A549 (cell line): ENCODE measurements at regions not wholly inside any gene's neighbourhood (a gene's known extent, or its start where the extent isn't known, plus 50 kb on each side); places are given as distances from the start of the nearest gene placed in this dataset.
"Not testable (repeated sequence)": the region's sequence is repeated elsewhere in the genome, so short reads cannot be mapped to it uniquely, and the experiment has no call there.

Source experiments
- ATAC-seq, 2 experiments: fragments of 200-7000 bp in 1 of 2; fragments of >200 bp in 1 of 2; cut with Nextera tagmentation in 1 of 2; cut with Tn5 transposase in 1 of 2; 3 replicates each; pipeline versions ENCODE4 v1.8.0 to v1.9.1; 2018 to 2020; ENCODE audit warnings: mild to moderate bottlenecking in 1 of 2, moderate library complexity in 1 of 2
- CTCF ChIA-PET: fragments of 300-600 bp; sonication (Branson Sonifier 250); formaldehyde crosslinking; extraction: SDS; loops from one replicate; lab custom pipeline; 2021; ENCODE audit warnings: antibody characterized with exemption, inconsistent platforms; lab: Yijun Ruan, JAX
- POLR2A ChIA-PET: fragments of 350-600 bp; formaldehyde crosslinking; extraction: SDS; loops from one replicate; lab custom pipeline; 2021; ENCODE audit warnings: antibody characterized with exemption, inconsistent platforms; lab: Yijun Ruan, JAX
- DNase-seq, 2 experiments: peaks; one replicate each; pipeline versions ENCODE4 v3.0.0 to v3.0.0-alpha.2; 2011 to 2016; ENCODE audit warnings: low read depth in 1 of 2, low spot score in 1 of 2
- FAIRE-seq: peaks from 2 replicates; lab custom pipeline; 2011; peaks lifted over from hg19 to GRCh38; lab: Jason Lieb, UNC
- H3K27ac ChIP-seq, 2 experiments: fragments of >200 bp; sonication (Bioruptor Twin); formaldehyde crosslinking; 3 replicates each; pipeline ENCODE4 v1.5.1; 2016 to 2017
- H3K4me1 ChIP-seq: fragments of >200 bp; sonication (Bioruptor Twin); formaldehyde crosslinking; 3 replicates; pipeline ENCODE4 v1.6.1; 2016
- H3K4me2 ChIP-seq: fragments of >200 bp; sonication (Bioruptor Twin); formaldehyde crosslinking; 3 replicates; pipeline ENCODE4 v1.6.1; 2016
- H3K4me3 ChIP-seq: fragments of >200 bp; sonication (Bioruptor Twin); formaldehyde crosslinking; 3 replicates; pipeline ENCODE4 v1.5.1; 2016
- H3K9me3 ChIP-seq: fragments of >200 bp; sonication (Bioruptor Twin); formaldehyde crosslinking; 3 replicates; pipeline ENCODE4 v1.6.1; 2016
- CBX2 ChIP-seq: fragments of 200-600 bp; sonication (generic); IDR thresholded peaks from 2 replicates; pipeline ENCODE4 v1.6.1; 2016; ENCODE audit warnings: low read depth, mild to moderate bottlenecking, borderline replicate concordance
- CBX8 ChIP-seq: fragments of 200-600 bp; sonication (generic); IDR thresholded peaks from 2 replicates; pipeline ENCODE4 v1.6.1; 2016
- CHD2 ChIP-seq: fragments of 150-350 bp; IDR thresholded peaks from 2 replicates; pipeline ENCODE4 v1.6.1; 2014; ENCODE audit warnings: low read length; ENCODE audit not compliant: partially characterized antibody
- EHMT2 ChIP-seq: fragments of 200-600 bp; sonication (generic); IDR thresholded peaks from 2 replicates; pipeline ENCODE4 v1.6.1; 2016; ENCODE audit warnings: antibody characterized with exemption, low read depth, mild to moderate bottlenecking, moderate library complexity
- ELK1 ChIP-seq: fragments of 150-350 bp; IDR thresholded peaks from 2 replicates; pipeline ENCODE4 v1.6.1; 2014; ENCODE audit warnings: low read depth, mild to moderate bottlenecking, low read length
- EP300 ChIP-seq, 2 experiments: fragments of >200 bp; sonication (Bioruptor Twin); formaldehyde crosslinking; IDR thresholded peaks; 2 replicates in 1 of 2; 3 replicates in 1 of 2; pipeline ENCODE4 v1.6.1; 2016 to 2017
- FOSL2 ChIP-seq, 2 experiments: fragments of 450-650 bp in 1 of 2; fragments of >200 bp in 1 of 2; sonication (Bioruptor Twin) in 1 of 2; formaldehyde crosslinking; IDR thresholded peaks; 2 replicates each; pipeline versions ENCODE4 v1.5.0 to v1.6.1; 2016 to 2020; ENCODE audit warnings: mild to moderate bottlenecking in 1 of 2, moderate library complexity in 1 of 2
- FOXS1 ChIP-seq: fragments of 250-450 bp; sonication (Bioruptor Pico); IDR thresholded peaks from 2 replicates; pipeline ENCODE4 v1.5.0; 2020; ENCODE audit warnings: mild to moderate bottlenecking, moderate library complexity
- GATA3 ChIP-seq: IDR thresholded peaks from 2 replicates; pipeline ENCODE4 v1.6.1; 2012; ENCODE audit warnings: borderline replicate concordance
- HDAC2 ChIP-seq: fragments of 200-600 bp; sonication (generic); IDR thresholded peaks from 2 replicates; pipeline ENCODE4 v1.6.1; 2016
- HES2 ChIP-seq: fragments of >200 bp; sonication (Bioruptor Twin); formaldehyde crosslinking; IDR thresholded peaks from 2 replicates; pipeline ENCODE4 v1.6.1; 2016
- HEYL ChIP-seq: fragments of 250-450 bp; sonication (Bioruptor Pico); IDR thresholded peaks from 2 replicates; pipeline ENCODE4 v1.8.0; 2021; ENCODE audit warnings: mild to moderate bottlenecking, moderate library complexity
- HOXB5 ChIP-seq: fragments of 250-450 bp; sonication (Bioruptor Pico); IDR thresholded peaks from 2 replicates; pipeline ENCODE4 v1.5.0; 2020; ENCODE audit warnings: mild to moderate bottlenecking, moderate library complexity
- JUN ChIP-seq, 2 experiments: fragments of >200 bp; sonication (Bioruptor Twin); formaldehyde crosslinking; IDR thresholded peaks; 2 replicates in 1 of 2; 3 replicates in 1 of 2; pipeline ENCODE4 v1.6.1; 2016 to 2017
- KDM1A ChIP-seq: fragments of 200-600 bp; sonication (generic); IDR thresholded peaks from 2 replicates; pipeline ENCODE4 v1.6.1; 2016; ENCODE audit warnings: low read depth, mild to moderate bottlenecking
- KDM5A ChIP-seq: fragments of 200-600 bp; sonication (generic); IDR thresholded peaks from 2 replicates; pipeline ENCODE4 v1.6.1; 2016; ENCODE audit warnings: antibody characterized with exemption, mild to moderate bottlenecking
- MAX ChIP-seq: IDR thresholded peaks from 2 replicates; pipeline ENCODE4 v1.6.1; 2012
- NFE2L2 ChIP-seq: fragments of 150-350 bp; conservative IDR thresholded peaks from 2 replicates; pipeline ENCODE4 v1.6.1; 2014; ENCODE audit warnings: low read length
- NPAS2 ChIP-seq: fragments of 250-450 bp; sonication (Bioruptor Pico); IDR thresholded peaks from 2 replicates; pipeline ENCODE4 v1.8.0; 2022; ENCODE audit warnings: mild to moderate bottlenecking, moderate library complexity, borderline replicate concordance
- NR3C1 ChIP-seq: fragments of >200 bp; sonication (Bioruptor Twin); formaldehyde crosslinking; IDR thresholded peaks from 3 replicates; pipeline ENCODE4 v1.6.1; 2017
- POLR2A ChIP-seq: IDR thresholded peaks from 2 replicates; pipeline ENCODE4 v1.6.1; 2012; ENCODE audit warnings: mild to moderate bottlenecking, low read length
- RFX5 ChIP-seq: fragments of 450-650 bp; IDR thresholded peaks from 2 replicates; pipeline ENCODE4 v1.7.1; 2014; ENCODE audit warnings: antibody characterized with exemption, mild to moderate bottlenecking, moderate library complexity
- SMC3 ChIP-seq: fragments of >200 bp; sonication (Bioruptor Twin); formaldehyde crosslinking; IDR thresholded peaks from 3 replicates; pipeline ENCODE4 v1.6.1; 2018; ENCODE audit warnings: inconsistent platforms
- SREBF2 ChIP-seq: fragments of 450-650 bp; IDR thresholded peaks from 2 replicates; pipeline ENCODE4 v1.6.1; 2014; ENCODE audit warnings: mild to moderate bottlenecking, moderate library complexity
- TFCP2L1 ChIP-seq: fragments of 250-450 bp; sonication (Bioruptor Pico); IDR thresholded peaks from 2 replicates; pipeline ENCODE4 v1.5.0; 2021; ENCODE audit warnings: mild to moderate bottlenecking
- TP53 ChIP-seq: fragments of 250-450 bp; sonication (Bioruptor Pico); IDR thresholded peaks from 2 replicates; pipeline ENCODE4 v1.5.0; 2021; ENCODE audit warnings: mild to moderate bottlenecking, moderate library complexity
- USF2 ChIP-seq: fragments of 450-650 bp; IDR thresholded peaks from 2 replicates; pipeline ENCODE4 v1.6.1; 2014; ENCODE audit warnings: antibody characterized with exemption
- ZFP36 ChIP-seq: fragments of 450-650 bp; IDR thresholded peaks from 2 replicates; pipeline ENCODE4 v1.6.1; 2014; ENCODE audit warnings: borderline replicate concordance; ENCODE audit not compliant: partially characterized antibody
- ZNF302 ChIP-seq: fragments of 250-450 bp; sonication (Bioruptor Pico); IDR thresholded peaks from 2 replicates; pipeline ENCODE4 v1.9.0; 2021; ENCODE audit warnings: inconsistent platforms, mild to moderate bottlenecking, moderate library complexity
- WGBS: methylation state at CpG from one replicate; pipeline ENCODE4 v1.1.6; 2017; ENCODE audit errors: missing lambda C conversion rate; 5-methylcytosine and 5-hydroxymethylcytosine counted together

GRCh38 chr5:62812621-62813255, 234.1 kb downstream of the LRRC70 start:
- Histone ChIP-seq H3K4me1 (no peaks in the 10 kb centered on the region), H3K4me3 (no peak overlapping the region), H3K27ac (no peak overlapping the region), H3K9me3 (no peaks in the 10 kb centered on the region), H3K4me2 (no peak overlapping the region)
- POLR2A ChIA-PET = no interaction called here
- FAIRE-seq (no peak), ATAC-seq (no peak), DNase-seq (no peak)
- CTCF ChIA-PET = no interaction called here
- 27% methylated on average over 6 of the region's 6 CpGs for WGBS
- TF ChIP-seq ZFP36 = no peak
- TF ChIP-seq HEYL (CRISPR knock-in tag) = no peak
- TF ChIP-seq KDM1A = no peak
- no peak for TF ChIP-seq HOXB5 (CRISPR knock-in tag)
- no peak for TF ChIP-seq NFE2L2
- TF ChIP-seq HES2 = no peak
- no peak for TF ChIP-seq CBX2
- no peak for TF ChIP-seq HDAC2
- no peak for TF ChIP-seq RFX5
- TF ChIP-seq GATA3 = no peak
- TF ChIP-seq POLR2A = no peak

GRCh38 chr5:62804819-62805218, 226.2 kb downstream of the LRRC70 start:
- H3K4me1 ChIP-seq, POLR2A ChIA-PET, H3K4me3 ChIP-seq, H3K4me2 ChIP-seq, H3K9me3 ChIP-seq, ATAC-seq, H3K27ac ChIP-seq, CTCF ChIA-PET, DNase-seq, FAIRE-seq: not testable (repeated sequence)
- 68% methylated on average over 6 of the region's 13 CpGs for WGBS

GRCh38 chr5:62795926-62796325, 217.3 kb downstream of the LRRC70 start:
- no peak overlapping the region for H3K4me3 ChIP-seq
- ATAC-seq = no peak
- H3K4me1 ChIP-seq = no peaks in the 10 kb centered on the region
- no peak for TF ChIP-seq CBX8
- TF ChIP-seq ZNF302 (CRISPR knock-in tag) = no peak
- no peak for TF ChIP-seq ELK1
- TF ChIP-seq KDM5A = no peak
- TF ChIP-seq CHD2 = no peak
- TF ChIP-seq SMC3 = no peak
- no peak for TF ChIP-seq FOXS1 (CRISPR knock-in tag)
- no peak for TF ChIP-seq GATA3
- TF ChIP-seq EHMT2 = no peak
- no peak for TF ChIP-seq MAX
- TF ChIP-seq, all 56 proteins: peak for 0
- DNase-seq (no peak), FAIRE-seq (no peak)
- POLR2A ChIA-PET = no interaction called here
- Histone ChIP-seq H3K27ac (no peak overlapping the region), H3K4me2 (no peak overlapping the region), H3K9me3 (0 out of 3 replicates have a peak, but pooled peaks cover 2% of the 10 kb centered on the region)
- CTCF ChIA-PET = interaction anchor here (1.0 to 1.2 kb wide), 2 partner anchors 12 to 336 kb away, joined by 3 read pairs; no protein-coding TSS in a partner anchor

GRCh38 chr5:62794456-62794855, 215.8 kb downstream of the LRRC70 start:
- no peak for TF ChIP-seq HEYL (CRISPR knock-in tag)
- no peak for TF ChIP-seq NR3C1
- TF ChIP-seq JUN (IDR thresholded peaks at IDR 0.05) = no peak
- TF ChIP-seq RFX5 = no peak
- no peak for TF ChIP-seq ZFP36
- TF ChIP-seq FOSL2 (IDR thresholded peaks at IDR 0.05) = no peak
- TF ChIP-seq FOSL2 (CRISPR knock-in tag; IDR thresholded peaks at IDR 0.05) = no peak
- TF ChIP-seq MAX = no peak
- no peak for TF ChIP-seq TP53 (CRISPR knock-in tag)
- TF ChIP-seq SREBF2 = no peak
- no peak for TF ChIP-seq TFCP2L1 (CRISPR knock-in tag)
- no peak for TF ChIP-seq EP300 (IDR thresholded peaks at IDR 0.05)
- no peak for TF ChIP-seq USF2
- no peak for TF ChIP-seq GATA3
- TF ChIP-seq HES2 = no peak
- TF ChIP-seq NPAS2 (CRISPR knock-in tag) = no peak
- no peak overlapping the region for H3K4me2 ChIP-seq
- no peak overlapping the region for H3K27ac ChIP-seq
- 0 out of 3 replicates have a peak, but pooled peaks cover 2% of the 10 kb centered on the region for H3K9me3 ChIP-seq
- FAIRE-seq = no peak
- H3K4me1 ChIP-seq = no peaks in the 10 kb centered on the region
- CTCF ChIA-PET = interaction anchor here (1.5 kb wide), 1 partner anchor 41 kb away, joined by 3 read pairs; no protein-coding TSS in a partner anchor
- ATAC-seq = no peak
- 14% methylated on average over 4 of the region's 4 CpGs for WGBS
- no peak overlapping the region for H3K4me3 ChIP-seq
- POLR2A ChIA-PET = no interaction called here
- DNase-seq = no peak
